Body of pancreas (tissue), 4 donors: ENCODE measurements at regions not wholly inside any gene's neighbourhood (a gene's known extent, or its start where the extent isn't known, plus 50 kb on each side); places are given as distances from the start of the nearest gene placed in this dataset.

Experiments used
- ATAC-seq: fragments of 150-250 bp; one replicate; pipeline ENCODE4 v1.9.1; 2016
- DNase-seq, 4 donors: peaks; one replicate each; pipeline ENCODE4 v3.0.0-alpha.2; 2019
- H3K27ac ChIP-seq, 4 donors: fragments of 200-600 bp; sonication (generic); 1 replicate in 3 of 4; 2 replicates in 1 of 4; pipeline versions ENCODE4 v1.5.1 to v1.6.1; 2016 to 2019; ENCODE audit warnings: mild to moderate bottlenecking in 1 of 4, mixed read lengths in 1 of 4, moderate library complexity in 1 of 4
- H3K27me3 ChIP-seq, 2 donors: fragments of 200-600 bp; sonication (generic); one replicate each; pipeline ENCODE4 v1.6.0; 2016; ENCODE audit warnings: mild to moderate bottlenecking in 1 of 2
- H3K36me3 ChIP-seq, 2 donors: fragments of 200-600 bp; sonication (generic); replicated peaks in 1 of 2; 2 replicates each; pipeline ENCODE4 v1.5.1; 2016; ENCODE audit warnings: low read depth in 2 of 2; ENCODE audit not compliant: insufficient read depth in 1 of 2
- H3K4me1 ChIP-seq: fragments of 200-600 bp; sonication (generic); one replicate; pipeline ENCODE4 v1.6.0; 2016
- H3K4me3 ChIP-seq, 2 donors: fragments of 200-600 bp; sonication (generic); 1 replicate in 1 of 2; 2 replicates in 1 of 2; pipeline ENCODE4 v1.5.1; 2016 to 2019
- H3K9me3 ChIP-seq, 3 donors: fragments of 200-600 bp; sonication (generic); 1 replicate in 2 of 3; 2 replicates in 1 of 3; pipeline ENCODE4 v1.5.1; 2016
- CTCF ChIP-seq, 7 experiments: fragments of 450-650 bp in 4 of 7; fragments of 200-600 bp in 3 of 7; sonication (generic) in 3 of 7; IDR thresholded peaks; one replicate each; pipeline ENCODE4 v1.5.1; 2016 to 2019; ENCODE audit warnings: antibody characterized with exemption in 7 of 7
- POLR2A ChIP-seq, 3 donors: fragments of 450-650 bp; IDR thresholded peaks; one replicate each; pipeline ENCODE4 v1.6.1; 2016; ENCODE audit warnings: antibody characterized with exemption in 3 of 3, mild to moderate bottlenecking in 2 of 3
- WGBS, 2 donors: methylation state at CpG; one replicate each; pipeline ENCODE4 v1.1.5; 2017; 5-methylcytosine and 5-hydroxymethylcytosine counted together
- intact Hi-C: fragments of 100-400 bp; cut with DNase I; formaldehyde crosslinking; loops from one replicate; pipeline ENCODE4 v1.15.1; 2023

- DNase-seq = no peak
- Histone ChIP-seq H3K9me3 (no peaks in the 10 kb centered on the region), H3K27me3 (no peaks in the 10 kb centered on the region), H3K27ac (no peak overlapping the region), H3K36me3 (no peaks in the 10 kb centered on the region), H3K4me3 (no peak overlapping the region), H3K4me1 (no peaks in the 10 kb centered on the region)
- no peak for ATAC-seq
- intact Hi-C loops = no loop called here
- WGBS, 2 donors = 56 to 59% methylated on average over 4 of the region's 4 CpGs
- TF ChIP-seq CTCF (IDR thresholded peaks at IDR 0.05) = no peak
- TF ChIP-seq POLR2A (IDR thresholded peaks at IDR 0.05) = no peak
Observed at GRCh38 chr14:28681681-28682080, 84.9 kb upstream of the FOXG1 start.

GRCh38 chr14:28690029-28690692, 76.4 kb upstream of the FOXG1 start:
- no peaks in the 10 kb centered on the region for H3K4me1 ChIP-seq
- H3K27ac ChIP-seq = no peak overlapping the region
- ATAC-seq = no peak
- intact Hi-C loops = no loop called here
- H3K4me3 ChIP-seq = no peak overlapping the region
- H3K27me3 ChIP-seq = no peaks in the 10 kb centered on the region
- H3K9me3 ChIP-seq = no peaks in the 10 kb centered on the region
- TF ChIP-seq CTCF (IDR thresholded peaks at IDR 0.05) (no peak), POLR2A (IDR thresholded peaks at IDR 0.05) (no peak)
- no peak for DNase-seq
- no peaks in the 10 kb centered on the region for H3K36me3 ChIP-seq

- Histone ChIP-seq H3K27me3 (no peaks in the 10 kb centered on the region), H3K4me1 (no peaks in the 10 kb centered on the region), H3K36me3 (no peaks in the 10 kb centered on the region), H3K27ac (no peak overlapping the region), H3K9me3 (no peaks in the 10 kb centered on the region), H3K4me3 (no peak overlapping the region)
- intact Hi-C loops = no loop called here
- DNase-seq = no peak
- ATAC-seq = no peak
- TF ChIP-seq CTCF (IDR thresholded peaks at IDR 0.05) (no peak), POLR2A (IDR thresholded peaks at IDR 0.05) (no peak)
Observed at GRCh38 chr14:28695109-28695508, 71.5 kb upstream of the FOXG1 start.

- Histone ChIP-seq H3K9me3 (no peaks in the 10 kb centered on the region), H3K27ac (no peak overlapping the region), H3K27me3 (no peaks in the 10 kb centered on the region), H3K36me3 (no peaks in the 10 kb centered on the region), H3K4me1 (no peaks in the 10 kb centered on the region), H3K4me3 (no peak overlapping the region)
- DNase-seq (no peak), ATAC-seq (no peak)
- intact Hi-C loops = no loop called here
- 70 to 71% methylated on average over 2 of the region's 2 CpGs for WGBS, 2 donors
- TF ChIP-seq POLR2A (IDR thresholded peaks at IDR 0.05) = no peak
- TF ChIP-seq CTCF (IDR thresholded peaks at IDR 0.05) = no peak
Observed at GRCh38 chr14:28701733-28702132, 64.9 kb upstream of the FOXG1 start.

GRCh38 chr14:28703482-28703881, 63.1 kb upstream of the FOXG1 start:
- 48 to 60% methylated on average over 4 of the region's 4 CpGs for WGBS, 2 donors
- intact Hi-C loops = no loop called here
- TF ChIP-seq POLR2A (IDR thresholded peaks at IDR 0.05) = no peak
- Histone ChIP-seq H3K9me3 (no peaks in the 10 kb centered on the region), H3K4me1 (no peaks in the 10 kb centered on the region), H3K36me3 (no peaks in the 10 kb centered on the region), H3K27ac (no peak overlapping the region), H3K4me3 (no peak overlapping the region), H3K27me3 (no peaks in the 10 kb centered on the region)
- DNase-seq (no peak), ATAC-seq (no peak)
